NB4 (cell line): ENCODE measurements at regions not wholly inside any gene's neighbourhood (a gene's known extent, or its start where the extent isn't known, plus 50 kb on each side); places are given as distances from the start of the nearest gene placed in this dataset.

ENCODE experiments used
- CTCF ChIP-seq: IDR thresholded peaks from one replicate; pipeline ENCODE4 v1.5.1; 2012; ENCODE audit warnings: low read depth, low read length
- MAX ChIP-seq: IDR thresholded peaks from 2 replicates; pipeline ENCODE4 v1.6.1; 2011; ENCODE audit warnings: low read depth, low read length
- MYC ChIP-seq: IDR thresholded peaks from 2 replicates; pipeline ENCODE4 v1.6.1; 2011; ENCODE audit warnings: low read depth, low read length
- POLR2A ChIP-seq: IDR thresholded peaks from 2 replicates; pipeline ENCODE4 v1.6.1; 2011; ENCODE audit warnings: mild to moderate bottlenecking; ENCODE audit not compliant: insufficient read length; ENCODE audit errors: extremely low read depth

- TF ChIP-seq CTCF (no peak), POLR2A (no peak), MAX (no peak), MYC (no peak)
Measured at GRCh38 chr10:16186564-16186963, 250.2 kb upstream of the PTER start.
